GM23338 (cell line): ENCODE measurements at regions not wholly inside any gene's neighbourhood (a gene's known extent, or its start where the extent isn't known, plus 50 kb on each side); places are given as distances from the start of the nearest gene placed in this dataset.

Experiments used
- ATAC-seq: fragments of 200-7000 bp; cut with Tn5 transposase; 3 replicates; pipeline ENCODE4 v1.9.1; 2020
- DNase-seq: peaks from one replicate; pipeline ENCODE4 v3.0.0-alpha.2; 2015; ENCODE audit warnings: low spot score
- H2AFZ ChIP-seq: fragments of 200-600 bp; sonication (generic); 2 replicates; pipeline ENCODE4 v1.8.0; 2016; ENCODE audit warnings: antibody characterized with exemption, mild to moderate bottlenecking, moderate library complexity
- H3F3A ChIP-seq: fragments of 200-600 bp; sonication (generic); replicated peaks from 2 replicates; pipeline ENCODE4 v1.8.0; 2017; ENCODE audit warnings: antibody characterized with exemption, mixed run types, low read depth
- H3K27ac ChIP-seq: fragments of 200-600 bp; sonication (generic); 2 replicates; pipeline ENCODE4 v1.6.1; 2016; ENCODE audit warnings: low read depth
- H3K27me3 ChIP-seq: fragments of 200-600 bp; sonication (generic); 2 replicates; pipeline ENCODE4 v1.8.0; 2016; ENCODE audit warnings: mild to moderate bottlenecking, mixed run types, moderate library complexity; ENCODE audit not compliant: insufficient read depth
- H3K36me3 ChIP-seq: fragments of 200-600 bp; sonication (generic); 2 replicates; pipeline ENCODE4 v1.8.0; 2016; ENCODE audit warnings: mild to moderate bottlenecking; ENCODE audit not compliant: insufficient read depth
- H3K4me1 ChIP-seq: fragments of 200-600 bp; sonication (generic); 2 replicates; pipeline ENCODE4 v1.8.0; 2016; ENCODE audit warnings: mild to moderate bottlenecking, moderate library complexity; ENCODE audit not compliant: insufficient read depth
- H3K4me2 ChIP-seq: fragments of 200-600 bp; sonication (generic); 2 replicates; pipeline ENCODE4 v1.7.1; 2017; ENCODE audit warnings: mixed run types
- H3K4me3 ChIP-seq: fragments of 200-600 bp; sonication (generic); 2 replicates; pipeline ENCODE4 v1.6.1; 2016; ENCODE audit warnings: mixed run types
- H3K79me2 ChIP-seq: fragments of 200-600 bp; sonication (generic); replicated peaks from 2 replicates; pipeline ENCODE4 v1.8.0; 2017; ENCODE audit warnings: mild to moderate bottlenecking; ENCODE audit not compliant: insufficient read depth
- H3K9me2 ChIP-seq: fragments of 200-600 bp; sonication (generic); 2 replicates; pipeline ENCODE4 v1.8.0; 2017; ENCODE audit not compliant: insufficient read depth
- H4K20me1 ChIP-seq: fragments of 200-600 bp; sonication (generic); replicated peaks from 2 replicates; pipeline ENCODE4 v1.8.0; 2017; ENCODE audit warnings: mild to moderate bottlenecking; ENCODE audit not compliant: insufficient read depth
- H3K27ac Mint-ChIP-seq: 2 replicates; pipeline ENCODE4 v1.8.0; 2020; ENCODE audit warnings: inconsistent platforms, mild to moderate bottlenecking, moderate library complexity, mixed read lengths
- H3K27me3 Mint-ChIP-seq: 3 replicates; pipeline ENCODE4 v1.8.0; 2022; ENCODE audit warnings: low read depth, mild to moderate bottlenecking, moderate library complexity, mixed read lengths, inconsistent platforms; ENCODE audit not compliant: insufficient read depth, poor library complexity
- H3K36me3 Mint-ChIP-seq: 3 replicates; pipeline ENCODE4 v1.8.0; 2021; ENCODE audit warnings: low read depth, mild to moderate bottlenecking, inconsistent platforms, moderate library complexity, mixed read lengths
- H3K4me1 Mint-ChIP-seq: 3 replicates; pipeline ENCODE4 v1.8.0; 2020; ENCODE audit warnings: mild to moderate bottlenecking, inconsistent platforms, mixed read lengths
- H3K4me3 Mint-ChIP-seq: 3 replicates; pipeline ENCODE4 v1.8.0; 2021; ENCODE audit warnings: moderate library complexity, mild to moderate bottlenecking, inconsistent platforms, mixed read lengths
- H3K9me3 Mint-ChIP-seq: 3 replicates; pipeline ENCODE4 v1.8.0; 2020; ENCODE audit warnings: moderate library complexity, mild to moderate bottlenecking, inconsistent platforms, mixed read lengths
- CREB1 ChIP-seq: fragments of 250-450 bp; sonication (Bioruptor Pico); IDR thresholded peaks from 2 replicates; pipeline ENCODE4 v1.5.0; 2020; ENCODE audit warnings: low read depth, mild to moderate bottlenecking, moderate library complexity
- CTCF ChIP-seq, 2 experiments: fragments of 200-600 bp in 1 of 2; sonication (generic) in 1 of 2; conservative IDR thresholded peaks; 2 replicates each; pipeline versions ENCODE4 v1.5.1 to v1.6.1; 2016 to 2017; ENCODE audit warnings: antibody characterized with exemption in 2 of 2, low read depth in 2 of 2, mild to moderate bottlenecking in 2 of 2, moderate library complexity in 1 of 2
- EZH2 ChIP-seq: fragments of 200-600 bp; sonication (generic); IDR thresholded peaks from one replicate; pipeline ENCODE4 v1.8.0; 2017; ENCODE audit warnings: antibody characterized with exemption, mild to moderate bottlenecking, low read depth; ENCODE audit not compliant: unreplicated experiment
- EZH2phosphoT487 ChIP-seq: fragments of 200-600 bp; sonication (generic); IDR thresholded peaks from one replicate; pipeline ENCODE4 v1.8.1; 2018; ENCODE audit warnings: antibody characterized with exemption; ENCODE audit not compliant: unreplicated experiment
- POLR2AphosphoS5 ChIP-seq: IDR thresholded peaks from 2 replicates; pipeline ENCODE4 v1.6.1; 2016; ENCODE audit warnings: antibody characterized with exemption, low read depth
- ZNF114 ChIP-seq: fragments of 250-450 bp; sonication (Bioruptor Pico); IDR thresholded peaks from 2 replicates; pipeline ENCODE4 v1.5.0; 2020; ENCODE audit warnings: mild to moderate bottlenecking, moderate library complexity
- ZNF462 ChIP-seq: fragments of 250-450 bp; sonication (Bioruptor Pico); IDR thresholded peaks from 2 replicates; pipeline ENCODE4 v1.5.0; 2020; ENCODE audit warnings: mild to moderate bottlenecking, moderate library complexity
- TF ChIP-seq, protein P1 (sequence below): IDR thresholded peaks from one replicate; pipeline ENCODE4 v1.6.1; 2018; ENCODE audit warnings: antibody characterized with exemption; ENCODE audit not compliant: unreplicated experiment
- TF ChIP-seq, protein P2 (sequence below): IDR thresholded peaks from 2 replicates; pipeline ENCODE4 v1.6.1; 2016; ENCODE audit warnings: antibody characterized with exemption

GRCh38 chr2:100650151-100650550 lies 87.4 kb downstream of the PDCL3 start (continued):
- TF ChIP-seq, protein P1, sequence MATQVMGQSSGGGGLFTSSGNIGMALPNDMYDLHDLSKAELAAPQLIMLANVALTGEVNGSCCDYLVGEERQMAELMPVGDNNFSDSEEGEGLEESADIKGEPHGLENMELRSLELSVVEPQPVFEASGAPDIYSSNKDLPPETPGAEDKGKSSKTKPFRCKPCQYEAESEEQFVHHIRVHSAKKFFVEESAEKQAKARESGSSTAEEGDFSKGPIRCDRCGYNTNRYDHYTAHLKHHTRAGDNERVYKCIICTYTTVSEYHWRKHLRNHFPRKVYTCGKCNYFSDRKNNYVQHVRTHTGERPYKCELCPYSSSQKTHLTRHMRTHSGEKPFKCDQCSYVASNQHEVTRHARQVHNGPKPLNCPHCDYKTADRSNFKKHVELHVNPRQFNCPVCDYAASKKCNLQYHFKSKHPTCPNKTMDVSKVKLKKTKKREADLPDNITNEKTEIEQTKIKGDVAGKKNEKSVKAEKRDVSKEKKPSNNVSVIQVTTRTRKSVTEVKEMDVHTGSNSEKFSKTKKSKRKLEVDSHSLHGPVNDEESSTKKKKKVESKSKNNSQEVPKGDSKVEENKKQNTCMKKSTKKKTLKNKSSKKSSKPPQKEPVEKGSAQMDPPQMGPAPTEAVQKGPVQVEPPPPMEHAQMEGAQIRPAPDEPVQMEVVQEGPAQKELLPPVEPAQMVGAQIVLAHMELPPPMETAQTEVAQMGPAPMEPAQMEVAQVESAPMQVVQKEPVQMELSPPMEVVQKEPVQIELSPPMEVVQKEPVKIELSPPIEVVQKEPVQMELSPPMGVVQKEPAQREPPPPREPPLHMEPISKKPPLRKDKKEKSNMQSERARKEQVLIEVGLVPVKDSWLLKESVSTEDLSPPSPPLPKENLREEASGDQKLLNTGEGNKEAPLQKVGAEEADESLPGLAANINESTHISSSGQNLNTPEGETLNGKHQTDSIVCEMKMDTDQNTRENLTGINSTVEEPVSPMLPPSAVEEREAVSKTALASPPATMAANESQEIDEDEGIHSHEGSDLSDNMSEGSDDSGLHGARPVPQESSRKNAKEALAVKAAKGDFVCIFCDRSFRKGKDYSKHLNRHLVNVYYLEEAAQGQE = no peak
- TF ChIP-seq POLR2AphosphoS5 = no peak
- TF ChIP-seq CREB1 (CRISPR knock-in tag) = no peak
- TF ChIP-seq, protein P2, sequence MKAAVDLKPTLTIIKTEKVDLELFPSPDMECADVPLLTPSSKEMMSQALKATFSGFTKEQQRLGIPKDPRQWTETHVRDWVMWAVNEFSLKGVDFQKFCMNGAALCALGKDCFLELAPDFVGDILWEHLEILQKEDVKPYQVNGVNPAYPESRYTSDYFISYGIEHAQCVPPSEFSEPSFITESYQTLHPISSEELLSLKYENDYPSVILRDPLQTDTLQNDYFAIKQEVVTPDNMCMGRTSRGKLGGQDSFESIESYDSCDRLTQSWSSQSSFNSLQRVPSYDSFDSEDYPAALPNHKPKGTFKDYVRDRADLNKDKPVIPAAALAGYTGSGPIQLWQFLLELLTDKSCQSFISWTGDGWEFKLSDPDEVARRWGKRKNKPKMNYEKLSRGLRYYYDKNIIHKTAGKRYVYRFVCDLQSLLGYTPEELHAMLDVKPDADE = no peak
- no peak for TF ChIP-seq EZH2phosphoT487
- TF ChIP-seq ZNF114 (CRISPR knock-in tag) = no peak
- no peak for TF ChIP-seq EZH2
- no peak for TF ChIP-seq CTCF (conservative IDR thresholded peaks at IDR 0.05; ENCODE audit: low read depth in 2 of 2)

DNA sequence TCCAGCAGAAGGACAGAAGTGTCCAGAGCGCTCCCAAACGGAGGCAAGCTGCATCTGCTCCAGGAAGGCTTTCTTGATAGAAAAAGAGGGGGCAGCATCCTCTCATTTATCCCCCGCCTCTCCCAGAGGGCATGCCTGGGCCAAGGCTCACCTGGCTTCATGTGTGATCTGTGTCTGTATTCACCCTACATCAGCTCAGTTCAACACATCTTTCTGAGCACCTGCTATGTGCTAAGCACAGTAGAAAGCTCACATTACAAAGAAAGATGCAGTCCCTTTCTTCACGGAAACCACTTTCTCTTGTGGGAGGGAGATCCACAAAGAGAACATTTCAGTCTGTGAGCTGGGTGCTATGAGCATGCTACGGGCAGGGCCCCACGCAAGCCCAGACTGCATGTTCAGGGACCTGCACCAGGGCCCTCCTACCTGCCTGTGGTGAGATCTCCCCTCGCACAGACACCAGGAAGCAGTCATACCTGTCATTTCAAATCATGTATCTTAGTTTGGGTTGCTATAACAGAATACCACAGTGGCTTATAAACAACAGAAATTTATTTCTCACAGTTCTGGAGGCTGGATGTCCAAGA lies 90.7 kb downstream of the PDCL3 start:
- H3K9me2 ChIP-seq = no peaks in the 10 kb centered on the region
- no peaks in the 10 kb centered on the region for H3K36me3 ChIP-seq
- H2AFZ ChIP-seq = no peak overlapping the region
- no peak overlapping the region for H3K4me3 Mint-ChIP-seq
- H3K27me3 ChIP-seq = no peaks in the 10 kb centered on the region
- H3K27ac ChIP-seq = no peak overlapping the region
- no peaks in the 10 kb centered on the region for H3K27me3 Mint-ChIP-seq
- no peak overlapping the region for H3K4me3 ChIP-seq
- H3F3A ChIP-seq = no peaks in the 10 kb centered on the region
- H3K79me2 ChIP-seq = no peaks in the 10 kb centered on the region
- DNase-seq (no peak), ATAC-seq (no peak)
- TF ChIP-seq ZNF462 (CRISPR knock-in tag) (no peak), CTCF (conservative IDR thresholded peaks at IDR 0.05; ENCODE audit: low read depth in 2 of 2) (peak in 1 of 2 experiments; percentile 17; a peak in 1 of 4 replicates)
- H3K4me2 ChIP-seq = no peak overlapping the region
- no peak overlapping the region for H3K27ac Mint-ChIP-seq
- no peaks in the 10 kb centered on the region for H3K4me1 Mint-ChIP-seq
- no peaks in the 10 kb centered on the region for H3K36me3 Mint-ChIP-seq
- H4K20me1 ChIP-seq = no peaks in the 10 kb centered on the region
- H3K9me3 Mint-ChIP-seq = no peaks in the 10 kb centered on the region; the same call in 2 of the 3 replicates
- H3K4me1 ChIP-seq = no peaks in the 10 kb centered on the region
